ENCODE measurements at regions not wholly inside any gene's neighbourhood (a gene's known extent, or its start where the extent isn't known, plus 50 kb on each side); places are given as distances from the start of the nearest gene placed in this dataset.

- TF ChIP-seq CTCF (IDR thresholded peaks at IDR 0.05; ENCODE audit: low read depth, low read length, poor library complexity, severe bottlenecking) (no peak), EZH2phosphoT487 (IDR thresholded peaks at IDR 0.05; ENCODE audit: borderline replicate concordance, low read length) (no peak)
Measured at GRCh38 chr9:91146391-91147019, 215.2 kb downstream of the AUH start.

Data from DOHH2 (cell line).